ENCODE measurements at regions not wholly inside any gene's neighbourhood (a gene's known extent, or its start where the extent isn't known, plus 50 kb on each side); places are given as distances from the start of the nearest gene placed in this dataset.

- WGBS (ENCODE audit: insufficient coverage) = no CpG with 5 or more reads among the region's 3 CpGs
- no peak overlapping the region for H3K27ac Mint-ChIP-seq
- no peaks in the 10 kb centered on the region for H3K4me1 ChIP-seq (ENCODE audit: control insufficient read depth in 2 of 2, insufficient read depth in 2 of 2, low read length in 2 of 2)
- H3K9ac ChIP-seq (ENCODE audit: low read length) = no peak overlapping the region
- ATAC-seq (ENCODE audit: low read depth) (no peak), DNase-seq (no peak)
- TF ChIP-seq EZH2 (IDR thresholded peaks at IDR 0.05; ENCODE audit: borderline replicate concordance, insufficient read depth, low read depth, low read length, poor library complexity, severe bottlenecking) = no peak
- TF ChIP-seq, protein P1, sequence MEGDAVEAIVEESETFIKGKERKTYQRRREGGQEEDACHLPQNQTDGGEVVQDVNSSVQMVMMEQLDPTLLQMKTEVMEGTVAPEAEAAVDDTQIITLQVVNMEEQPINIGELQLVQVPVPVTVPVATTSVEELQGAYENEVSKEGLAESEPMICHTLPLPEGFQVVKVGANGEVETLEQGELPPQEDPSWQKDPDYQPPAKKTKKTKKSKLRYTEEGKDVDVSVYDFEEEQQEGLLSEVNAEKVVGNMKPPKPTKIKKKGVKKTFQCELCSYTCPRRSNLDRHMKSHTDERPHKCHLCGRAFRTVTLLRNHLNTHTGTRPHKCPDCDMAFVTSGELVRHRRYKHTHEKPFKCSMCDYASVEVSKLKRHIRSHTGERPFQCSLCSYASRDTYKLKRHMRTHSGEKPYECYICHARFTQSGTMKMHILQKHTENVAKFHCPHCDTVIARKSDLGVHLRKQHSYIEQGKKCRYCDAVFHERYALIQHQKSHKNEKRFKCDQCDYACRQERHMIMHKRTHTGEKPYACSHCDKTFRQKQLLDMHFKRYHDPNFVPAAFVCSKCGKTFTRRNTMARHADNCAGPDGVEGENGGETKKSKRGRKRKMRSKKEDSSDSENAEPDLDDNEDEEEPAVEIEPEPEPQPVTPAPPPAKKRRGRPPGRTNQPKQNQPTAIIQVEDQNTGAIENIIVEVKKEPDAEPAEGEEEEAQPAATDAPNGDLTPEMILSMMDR (IDR thresholded peaks at IDR 0.05) = no peak
- no peaks in the 10 kb centered on the region for H3K27me3 ChIP-seq (replicated peaks in 1 of 4; ENCODE audit: control extremely low read depth in 1 of 4, control insufficient read depth in 3 of 4, insufficient read depth in 4 of 4, low read length in 3 of 4)
- no peaks in the 10 kb centered on the region for H3K9me3 ChIP-seq (ENCODE audit: control extremely low read depth in 1 of 3, control insufficient read depth in 2 of 3, insufficient read depth in 1 of 3, low read length in 2 of 3)
- peaks cover 2% of the 10 kb centered on the region for H3K9me3 Mint-ChIP-seq (ENCODE audit: insufficient read depth)
- H3K79me2 ChIP-seq (ENCODE audit: control insufficient read depth, insufficient read depth, low read length) = no peaks in the 10 kb centered on the region
- H3K4me1 Mint-ChIP-seq = no peaks in the 10 kb centered on the region
- H2AFZ ChIP-seq (ENCODE audit: insufficient read depth, low read depth, low read length, poor library complexity, severe bottlenecking) = no peak overlapping the region
- no peak overlapping the region for H3K4me2 ChIP-seq (replicated peaks; ENCODE audit: low read depth, low read length, poor library complexity, severe bottlenecking)
- POLR2A ChIA-PET = no interaction called here
- H3K27me3 Mint-ChIP-seq = no peaks in the 10 kb centered on the region
- no peak overlapping the region for H3K4me3 Mint-ChIP-seq
- no peak overlapping the region for H3K4me3 ChIP-seq (ENCODE audit: control extremely low read depth in 1 of 5, extremely low read depth in 1 of 5, insufficient read depth in 1 of 5, low read depth in 2 of 5, low read length in 4 of 5)
- no peak overlapping the region for H3K27ac ChIP-seq (ENCODE audit: low read length in 2 of 2)
- H4K20me1 ChIP-seq (ENCODE audit: control insufficient read depth, insufficient read depth, low read length, poor library complexity, severe bottlenecking) = no peaks in the 10 kb centered on the region
- H3K36me3 ChIP-seq (replicated peaks in 1 of 2; ENCODE audit: control extremely low read depth in 1 of 2, control insufficient read depth in 1 of 2, extremely low read depth in 1 of 2, insufficient read depth in 2 of 2, low read length in 1 of 2) = no peaks in the 10 kb centered on the region
- intact Hi-C loops (cut with micrococcal nuclease) = no loop called here
- CTCF ChIA-PET = no interaction called here
Observed at GRCh38 chr21:28858424-28858823, 134.3 kb downstream of the LTN1 start.

DNA sequence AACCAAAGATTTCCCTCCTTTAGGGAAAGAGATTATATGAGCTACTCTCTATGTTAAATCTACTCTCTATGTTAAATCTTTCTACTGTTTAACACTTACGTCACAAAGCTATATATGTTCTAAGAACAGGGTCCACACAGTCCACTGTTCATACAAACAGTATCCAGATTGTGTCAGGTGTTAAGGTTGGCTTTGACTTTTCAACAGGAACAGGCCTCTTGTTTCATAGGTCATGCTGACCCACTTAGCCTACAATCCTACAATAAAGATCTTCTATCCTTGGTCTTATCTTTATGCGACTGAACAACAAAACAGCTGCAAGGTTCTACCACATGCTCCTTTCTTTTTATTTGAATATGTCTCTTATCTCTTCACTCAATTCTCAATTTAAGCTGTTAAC, 134.9 kb downstream of the LTN1 start:
- no peak overlapping the region for H2AFZ ChIP-seq (ENCODE audit: insufficient read depth, low read depth, low read length, poor library complexity, severe bottlenecking)
- H3K4me2 ChIP-seq (replicated peaks; ENCODE audit: low read depth, low read length, poor library complexity, severe bottlenecking) = no peak overlapping the region
- no peaks in the 10 kb centered on the region for H3K4me1 ChIP-seq (ENCODE audit: control insufficient read depth in 2 of 2, insufficient read depth in 2 of 2, low read length in 2 of 2)
- no peak for ATAC-seq (ENCODE audit: low read depth)
- H3K4me3 Mint-ChIP-seq = no peak overlapping the region
- H3K27me3 ChIP-seq (replicated peaks in 1 of 4; ENCODE audit: control extremely low read depth in 1 of 4, control insufficient read depth in 3 of 4, insufficient read depth in 4 of 4, low read length in 3 of 4) = no peaks in the 10 kb centered on the region
- no peak overlapping the region for H3K4me3 ChIP-seq (ENCODE audit: control extremely low read depth in 1 of 5, extremely low read depth in 1 of 5, insufficient read depth in 1 of 5, low read depth in 2 of 5, low read length in 4 of 5)
- WGBS (ENCODE audit: insufficient coverage) = 100% methylated on average over 1 of the region's 2 CpGs
- peaks cover 2% of the 10 kb centered on the region for H3K9me3 Mint-ChIP-seq (ENCODE audit: insufficient read depth)
- TF ChIP-seq EZH2 (IDR thresholded peaks at IDR 0.05; ENCODE audit: borderline replicate concordance, insufficient read depth, low read depth, low read length, poor library complexity, severe bottlenecking) = no peak
- TF ChIP-seq, protein P1 (IDR thresholded peaks at IDR 0.05) = no peak
- no peaks in the 10 kb centered on the region for H3K4me1 Mint-ChIP-seq
- no peaks in the 10 kb centered on the region for H3K9me3 ChIP-seq (ENCODE audit: control extremely low read depth in 1 of 3, control insufficient read depth in 2 of 3, insufficient read depth in 1 of 3, low read length in 2 of 3)
- ChIA-PET POLR2A (no interaction called here), CTCF (no interaction called here)
- H4K20me1 ChIP-seq (ENCODE audit: control insufficient read depth, insufficient read depth, low read length, poor library complexity, severe bottlenecking) = no peaks in the 10 kb centered on the region
- DNase-seq = no peak
- no peak overlapping the region for H3K9ac ChIP-seq (ENCODE audit: low read length)
- H3K36me3 ChIP-seq (replicated peaks in 1 of 2; ENCODE audit: control extremely low read depth in 1 of 2, control insufficient read depth in 1 of 2, extremely low read depth in 1 of 2, insufficient read depth in 2 of 2, low read length in 1 of 2) = no peaks in the 10 kb centered on the region
- H3K27me3 Mint-ChIP-seq = no peaks in the 10 kb centered on the region
- no peaks in the 10 kb centered on the region for H3K79me2 ChIP-seq (ENCODE audit: control insufficient read depth, insufficient read depth, low read length)
- no peak overlapping the region for H3K27ac Mint-ChIP-seq
- intact Hi-C loops (cut with micrococcal nuclease) = no loop called here
- H3K27ac ChIP-seq (ENCODE audit: low read length in 2 of 2) = no peak overlapping the region
